Stimulated activated CD4-positive, alpha-beta T cell treated with anti-CD3 and anti-CD28 coated beads, TNF-alpha, amount 100 ng/mL, for 24 hours (primary cell): ENCODE measurements at regions not wholly inside any gene's neighbourhood (a gene's known extent, or its start where the extent isn't known, plus 50 kb on each side); places are given as distances from the start of the nearest gene placed in this dataset.

ENCODE experiments used
- DNase-seq, 3 experiments: peaks; one replicate each; pipeline ENCODE4 v3.0.0-alpha.2; 2020; ENCODE audit warnings: low read depth in 3 of 3

DNA sequence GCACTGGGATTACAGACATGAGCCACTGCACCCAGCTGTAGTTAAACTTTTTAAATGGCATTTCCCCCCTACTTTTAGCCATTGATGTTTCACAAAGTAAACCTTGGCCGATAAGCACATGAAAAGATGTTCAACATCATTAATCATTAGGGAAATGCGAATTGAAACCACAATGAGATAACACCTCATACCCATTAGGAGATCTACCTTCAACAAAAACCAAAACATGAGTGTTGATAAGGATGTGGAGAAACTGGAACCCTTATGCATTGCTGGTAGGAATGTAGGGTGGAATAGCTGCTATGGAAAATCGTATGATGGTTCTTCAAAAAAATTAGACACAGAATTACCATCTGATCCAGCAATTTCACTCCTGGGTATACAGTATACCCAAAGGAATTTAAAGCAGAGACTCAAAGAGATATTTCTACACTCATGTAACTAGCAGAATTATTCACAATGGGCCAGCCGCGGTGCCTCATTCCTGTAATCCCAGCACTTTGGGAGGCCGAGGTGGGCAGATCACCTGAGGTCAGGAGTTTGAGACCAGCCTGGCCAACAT lies 286.5 kb upstream of the JARID2 start:
- no peak for DNase-seq

- DNase-seq: no peak
Observed at GRCh38 chr6:14964556-14965270, 281.2 kb upstream of the JARID2 start.

DNA sequence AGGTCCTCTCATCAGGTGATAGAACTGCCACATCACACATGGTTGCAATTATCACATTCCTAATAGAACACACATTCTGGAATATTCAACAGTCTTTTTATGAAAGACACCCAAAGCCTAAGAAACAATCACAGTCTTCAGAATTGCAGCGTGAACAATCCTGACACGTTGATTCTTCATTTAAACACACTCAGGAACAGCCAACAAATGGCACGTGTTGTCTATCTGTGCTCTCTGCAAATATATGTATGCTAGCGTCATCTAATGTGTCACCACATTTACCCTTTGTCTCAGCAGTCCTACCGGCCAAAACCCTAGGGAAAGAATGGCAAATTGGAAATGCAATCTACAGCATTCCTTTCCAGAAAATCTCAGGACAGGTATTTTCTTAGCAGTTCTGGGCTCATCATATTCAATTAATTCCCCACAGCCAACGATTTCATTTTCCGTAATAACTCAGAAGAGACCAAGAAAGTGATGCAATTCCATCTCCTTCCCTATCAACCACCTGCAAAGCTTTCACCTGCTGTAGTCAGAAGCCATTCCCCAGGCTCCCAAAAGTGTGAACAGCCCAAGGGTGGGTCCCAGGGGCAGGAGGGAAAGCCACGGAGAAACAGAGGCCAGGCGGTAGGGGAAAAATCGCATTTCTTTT lies 280.3 kb upstream of the JARID2 start:
- DNase-seq: no peak

DNA sequence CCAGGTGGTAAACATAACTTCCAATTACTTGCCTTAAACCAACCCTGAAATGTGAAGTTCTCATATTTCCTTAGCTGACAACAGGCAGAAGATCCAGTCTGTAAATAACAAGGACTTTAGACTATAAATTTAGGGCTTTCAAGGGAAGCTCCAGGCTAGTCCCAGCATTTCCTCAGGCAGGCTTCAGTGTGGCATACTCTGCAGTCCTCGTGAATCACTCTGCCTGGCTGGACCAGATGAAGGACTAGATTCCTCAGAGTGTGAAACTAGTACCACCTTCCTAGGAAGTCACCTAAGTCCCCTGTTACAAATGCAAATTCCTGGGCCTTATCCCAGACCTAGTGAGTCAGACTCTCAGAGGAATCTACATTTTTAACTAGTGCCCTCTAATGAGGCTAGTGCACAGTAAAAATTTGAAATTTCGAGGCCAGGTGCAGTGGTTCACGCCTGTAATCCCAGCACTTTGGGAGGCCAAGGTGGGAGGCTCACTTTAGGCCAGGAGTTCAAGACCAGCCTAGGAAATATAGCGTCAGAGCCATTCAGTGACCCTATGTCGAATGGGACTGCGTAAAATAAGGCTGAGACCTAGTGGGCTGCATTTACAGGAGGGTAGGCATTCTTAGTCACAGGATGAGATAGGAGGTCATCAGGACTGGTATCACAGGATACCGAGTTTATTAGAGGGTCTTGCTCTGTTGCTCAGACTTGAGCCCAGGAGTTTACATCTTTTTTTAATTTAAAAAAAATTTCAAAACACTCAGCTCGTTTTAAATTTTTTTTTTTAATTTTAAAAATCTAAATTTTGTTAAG lies 279.6 kb upstream of the JARID2 start:
- DNase-seq: no peak

DNA sequence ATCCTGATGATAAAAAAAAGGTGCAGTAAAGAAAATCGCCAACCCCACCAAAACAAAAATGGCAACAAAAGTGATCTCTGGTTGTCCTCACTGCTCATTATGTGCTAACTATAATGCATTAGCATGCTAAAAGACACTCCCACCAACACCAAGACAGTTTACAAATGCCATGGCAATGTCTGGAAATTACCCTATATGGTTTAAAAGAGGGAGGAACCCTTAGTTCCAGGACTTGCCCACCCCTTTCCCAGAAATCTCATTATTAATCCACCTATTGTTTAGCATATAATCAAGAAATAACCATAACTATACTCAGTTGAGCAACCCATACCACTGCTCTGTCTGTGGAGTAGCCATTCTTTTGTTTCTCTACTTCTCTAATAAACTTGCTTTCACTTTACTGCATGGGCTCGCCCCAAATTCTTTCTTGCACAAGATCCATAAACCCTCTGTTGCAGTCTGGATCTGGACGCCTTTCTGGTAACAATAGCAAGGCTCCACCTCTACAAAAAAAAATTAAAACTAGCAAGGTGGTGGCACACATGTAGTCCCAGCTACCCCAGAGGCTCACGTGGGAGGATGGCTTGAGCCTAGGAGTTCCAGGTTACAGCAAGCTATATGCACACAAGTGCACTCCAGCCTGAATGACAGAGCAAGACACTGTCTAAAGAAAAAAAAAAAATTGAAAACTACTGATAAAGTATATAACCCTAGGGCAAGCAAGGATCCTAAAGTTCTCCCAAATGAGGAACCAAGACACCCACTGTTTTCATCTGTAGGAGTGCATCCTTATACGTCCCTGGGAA lies 278.8 kb upstream of the JARID2 start:
- DNase-seq: no peak

DNA sequence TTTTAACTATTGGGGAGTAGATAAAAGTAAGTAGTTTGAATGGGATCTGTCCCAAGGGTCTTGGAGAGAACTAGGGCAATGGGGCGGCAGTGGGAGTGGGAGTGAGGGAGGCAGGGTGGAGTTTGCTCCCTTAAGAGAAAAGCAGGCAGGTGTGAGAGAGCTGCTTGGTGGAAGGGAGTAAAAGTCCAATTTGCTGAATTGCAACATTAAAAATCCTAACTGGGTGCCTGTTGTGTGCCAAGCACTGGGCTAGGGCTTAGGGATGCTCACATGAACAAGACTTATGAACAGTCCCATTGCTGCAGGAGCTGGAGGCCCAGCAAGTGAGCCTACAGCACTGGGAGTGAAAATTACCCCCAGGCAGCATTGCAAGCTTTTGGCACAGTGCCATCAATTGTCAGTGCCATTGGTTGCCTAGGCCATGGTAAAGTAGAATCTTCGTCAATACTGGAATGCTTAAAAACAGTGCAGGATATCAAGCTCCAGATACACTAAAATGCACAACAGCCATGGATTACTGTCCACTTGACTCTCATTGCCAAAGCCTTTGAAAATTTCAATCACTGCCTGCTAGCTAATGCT lies 277.7 kb upstream of the JARID2 start:
- DNase-seq: no peak

DNA sequence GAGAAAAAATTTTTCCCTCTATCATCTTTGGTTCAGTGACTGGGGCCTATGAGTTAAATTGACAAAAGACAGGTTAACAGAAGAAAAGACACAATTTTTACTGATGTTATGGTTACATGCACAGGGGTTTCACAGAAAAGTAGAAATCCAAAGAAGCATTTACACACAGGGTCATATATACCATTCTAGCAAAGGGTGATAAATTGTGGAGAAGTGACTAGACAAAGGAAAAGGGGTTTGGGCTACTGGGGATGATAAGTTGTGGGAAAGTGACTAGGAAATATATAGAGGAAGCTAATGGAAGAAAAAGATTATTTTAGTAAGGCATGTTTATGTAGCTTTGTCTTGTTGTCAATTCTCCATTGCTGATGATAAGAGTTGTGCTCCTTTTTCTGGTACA lies 276.7 kb upstream of the JARID2 start:
- DNase-seq: no peak

- DNase-seq: no peak
Observed at GRCh38 chr6:14972379-14973067, 273.3 kb upstream of the JARID2 start.

DNA sequence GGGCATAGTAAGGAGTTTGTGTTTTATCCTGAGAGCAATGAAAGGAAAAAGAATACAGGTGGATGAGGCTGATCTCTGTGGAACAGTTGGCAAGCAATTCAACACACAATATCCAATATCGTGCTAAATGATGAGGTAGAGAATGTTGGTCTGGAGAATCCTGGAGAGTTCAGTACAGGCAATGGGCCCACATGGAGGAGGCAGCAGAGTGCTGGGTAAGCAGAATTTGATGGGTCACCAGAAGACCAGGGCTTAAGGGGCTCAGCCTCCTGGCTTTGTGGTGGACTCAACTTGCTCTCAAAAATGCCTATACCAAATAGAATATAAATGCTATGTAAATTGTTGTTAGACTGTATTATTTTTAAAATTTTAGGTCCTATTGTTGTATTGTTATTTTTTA lies 271.5 kb upstream of the JARID2 start:
- DNase-seq: no peak

- no peak for DNase-seq
Observed at GRCh38 chr6:14974792-14975470, 270.9 kb upstream of the JARID2 start.

DNA sequence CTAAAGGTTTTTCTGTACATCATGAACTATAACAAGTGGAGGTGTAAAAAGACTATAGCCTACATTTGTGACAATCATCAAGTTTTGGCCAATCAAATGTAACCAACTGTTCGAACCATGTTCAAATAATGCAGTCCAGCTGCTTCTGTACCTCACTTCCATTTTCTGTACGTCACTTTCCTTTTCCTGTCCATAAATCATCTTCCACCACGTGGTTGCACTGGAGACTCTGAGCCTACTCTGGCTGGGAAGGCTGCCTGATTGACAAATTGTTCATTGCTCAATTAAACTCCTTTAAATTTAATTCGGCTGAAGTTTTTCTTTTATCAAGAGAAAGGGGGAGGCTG lies 270.4 kb upstream of the JARID2 start:
- DNase-seq: no peak

GRCh38 chr6:14977747-14978382 lies 268.0 kb upstream of the JARID2 start:
- no peak for DNase-seq

- no peak for DNase-seq
Observed at GRCh38 chr6:14981960-14982359, 263.9 kb upstream of the JARID2 start.

GRCh38 chr6:14983599-14984518 lies 262.0 kb upstream of the JARID2 start:
- no peak for DNase-seq

- no peak for DNase-seq
Observed at GRCh38 chr6:14984519-14984853, 261.4 kb upstream of the JARID2 start.

GRCh38 chr6:14985366-14985765 lies 260.5 kb upstream of the JARID2 start:
- no peak for DNase-seq

DNA sequence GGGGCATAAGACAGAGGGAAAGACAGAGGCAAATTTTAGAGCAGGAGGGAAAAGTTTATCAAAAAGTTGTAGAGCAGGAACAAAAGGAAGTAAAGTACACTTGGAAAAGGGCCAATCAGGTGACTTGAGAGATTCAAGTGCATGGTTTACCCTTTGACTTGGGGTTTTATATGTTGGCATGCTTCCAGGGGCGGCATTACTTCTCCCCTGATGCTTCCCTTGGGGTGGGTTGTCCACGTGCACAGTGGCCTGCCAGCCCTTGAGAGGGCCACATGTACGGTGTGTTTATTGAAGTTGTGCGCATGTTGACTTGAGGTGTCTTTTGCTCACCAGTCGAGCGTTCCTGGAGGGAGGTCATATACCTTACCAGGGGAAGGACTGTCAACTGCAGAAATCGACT lies 259.5 kb upstream of the JARID2 start:
- no peak for DNase-seq

- DNase-seq: no peak
Observed at GRCh38 chr6:14987490-14987889, 258.4 kb upstream of the JARID2 start.

GRCh38 chr6:14992382-14992781 lies 253.5 kb upstream of the JARID2 start:
- DNase-seq: no peak
